ENCODE measurements at regions not wholly inside any gene's neighbourhood (a gene's known extent, or its start where the extent isn't known, plus 50 kb on each side); places are given as distances from the start of the nearest gene placed in this dataset.

DNA sequence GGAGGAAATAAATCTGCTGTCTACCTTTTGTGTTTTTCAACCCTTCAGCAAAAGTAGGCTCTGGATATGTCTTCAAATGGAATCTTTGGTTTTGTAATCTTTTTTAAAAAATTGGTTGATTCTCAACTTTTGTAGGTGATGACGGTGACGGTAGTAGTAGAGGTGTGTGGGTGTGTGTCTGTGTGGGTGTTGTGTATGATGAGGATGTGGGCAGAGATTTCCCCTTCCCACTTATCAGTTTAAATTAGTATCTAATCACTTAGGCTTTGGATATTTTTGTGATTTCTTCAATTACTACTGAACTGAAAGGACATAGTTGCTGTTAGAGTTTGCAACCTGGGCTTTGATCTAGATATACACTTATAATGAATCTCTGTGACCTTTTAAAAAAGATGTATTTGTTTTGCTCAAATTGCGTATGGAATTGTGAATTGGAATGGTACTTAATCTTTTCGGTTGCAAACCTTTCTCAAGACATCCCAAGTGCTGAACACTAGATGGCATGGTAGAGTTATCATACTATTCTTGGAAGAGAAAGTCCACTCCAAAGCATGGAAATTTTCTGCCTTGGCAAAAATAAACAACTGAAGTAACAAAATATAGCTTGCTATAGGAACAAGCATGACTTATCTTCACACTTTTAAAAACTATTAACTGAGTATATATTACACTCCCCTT lies 51.9 kb upstream of the A1CF start:
- TF ChIP-seq POLR2A (IDR thresholded peaks at IDR 0.05) = no peak
- TF ChIP-seq, protein P1, sequence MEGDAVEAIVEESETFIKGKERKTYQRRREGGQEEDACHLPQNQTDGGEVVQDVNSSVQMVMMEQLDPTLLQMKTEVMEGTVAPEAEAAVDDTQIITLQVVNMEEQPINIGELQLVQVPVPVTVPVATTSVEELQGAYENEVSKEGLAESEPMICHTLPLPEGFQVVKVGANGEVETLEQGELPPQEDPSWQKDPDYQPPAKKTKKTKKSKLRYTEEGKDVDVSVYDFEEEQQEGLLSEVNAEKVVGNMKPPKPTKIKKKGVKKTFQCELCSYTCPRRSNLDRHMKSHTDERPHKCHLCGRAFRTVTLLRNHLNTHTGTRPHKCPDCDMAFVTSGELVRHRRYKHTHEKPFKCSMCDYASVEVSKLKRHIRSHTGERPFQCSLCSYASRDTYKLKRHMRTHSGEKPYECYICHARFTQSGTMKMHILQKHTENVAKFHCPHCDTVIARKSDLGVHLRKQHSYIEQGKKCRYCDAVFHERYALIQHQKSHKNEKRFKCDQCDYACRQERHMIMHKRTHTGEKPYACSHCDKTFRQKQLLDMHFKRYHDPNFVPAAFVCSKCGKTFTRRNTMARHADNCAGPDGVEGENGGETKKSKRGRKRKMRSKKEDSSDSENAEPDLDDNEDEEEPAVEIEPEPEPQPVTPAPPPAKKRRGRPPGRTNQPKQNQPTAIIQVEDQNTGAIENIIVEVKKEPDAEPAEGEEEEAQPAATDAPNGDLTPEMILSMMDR (IDR thresholded peaks at IDR 0.05) = no peak

Measured in ovary (tissue), 3 donors.